Medulla oblongata (tissue), 1 donor: ENCODE measurements at regions not wholly inside any gene's neighbourhood (a gene's known extent, or its start where the extent isn't known, plus 50 kb on each side); places are given as distances from the start of the nearest gene placed in this dataset.
"Not testable (repeated sequence)": the region's sequence is repeated elsewhere in the genome, so short reads cannot be mapped to it uniquely, and the experiment has no call there.

ENCODE experiments used
- DNase-seq: peaks from one replicate; pipeline ENCODE4 v3.0.0-alpha.2; 2015; ENCODE audit errors: extremely low spot score

GRCh38 chrX:155819966-155820491 lies 61.1 kb upstream of the VAMP7 start:
- DNase-seq, result peak; percentile 74

- no peak for DNase-seq
These were observed 61.6 kb upstream of the VAMP7 start for GRCh38 chrX:155819525-155819924.

- DNase-seq, result not testable (repeated sequence)
These were observed 66.8 kb upstream of the VAMP7 start for GRCh38 chrX:155814391-155814790.

- DNase-seq, result no peak
These were observed 101.3 kb upstream of the VAMP7 start for GRCh38 chrX:155779831-155780230.

GRCh38 chrX:155778844-155779553 lies 102.1 kb upstream of the VAMP7 start:
- DNase-seq, result no peak

GRCh38 chrX:155774387-155774786 lies 106.8 kb upstream of the VAMP7 start:
- no peak for DNase-seq

GRCh38 chrX:155767876-155768769 lies 113.0 kb upstream of the VAMP7 start:
- no peak for DNase-seq

- DNase-seq, result peak; percentile 73
These were observed 113.9 kb upstream of the VAMP7 start for GRCh38 chrX:155767051-155767875.

- DNase-seq, result no peak
These were observed 114.8 kb upstream of the VAMP7 start for GRCh38 chrX:155766321-155766720.

GRCh38 chrX:155761185-155761584 lies 120.0 kb upstream of the VAMP7 start:
- no peak for DNase-seq

GRCh38 chrX:155757046-155757759 lies 123.9 kb upstream of the VAMP7 start:
- DNase-seq, result no peak

GRCh38 chrX:155755706-155756337 lies 125.3 kb upstream of the VAMP7 start:
- DNase-seq, result no peak

GRCh38 chrX:155751131-155751530 lies 130.0 kb upstream of the VAMP7 start:
- no peak for DNase-seq

- DNase-seq, result no peak
These were observed 133.6 kb upstream of the VAMP7 start for GRCh38 chrX:155747520-155747919.

- peak; percentile 23 for DNase-seq
These were observed 133.0 kb upstream of the TMLHE start for GRCh38 chrX:155745792-155746191.

GRCh38 chrX:155744534-155744933 lies 131.8 kb upstream of the TMLHE start:
- no peak for DNase-seq

- not testable (repeated sequence) for DNase-seq
These were observed 115.6 kb upstream of the TMLHE start for GRCh38 chrX:155728335-155728734.

GRCh38 chrX:155718972-155719586 lies 106.3 kb upstream of the TMLHE start:
- no peak for DNase-seq

GRCh38 chrX:155715141-155715540 lies 102.4 kb upstream of the TMLHE start:
- no peak for DNase-seq

- DNase-seq, result no peak
These were observed 82.7 kb upstream of the TMLHE start for GRCh38 chrX:155695419-155695818.
